OCI-M1 (cell line): ENCODE measurements at regions not wholly inside any gene's neighbourhood (a gene's known extent, or its start where the extent isn't known, plus 50 kb on each side); places are given as distances from the start of the nearest gene placed in this dataset.

Source experiments
- DNase-seq: peaks from one replicate; lab custom pipeline; 2025; lab: John Stamatoyannopoulos, UW

- DNase-seq = no peak
Observed at GRCh38 chr5:142378737-142379634, 54.2 kb upstream of the SPRY4 start.

- no peak for DNase-seq
Observed at GRCh38 chr5:142375944-142376411, 51.2 kb upstream of the SPRY4 start.
